ENCODE measurements at regions not wholly inside any gene's neighbourhood (a gene's known extent, or its start where the extent isn't known, plus 50 kb on each side); places are given as distances from the start of the nearest gene placed in this dataset.

DNA sequence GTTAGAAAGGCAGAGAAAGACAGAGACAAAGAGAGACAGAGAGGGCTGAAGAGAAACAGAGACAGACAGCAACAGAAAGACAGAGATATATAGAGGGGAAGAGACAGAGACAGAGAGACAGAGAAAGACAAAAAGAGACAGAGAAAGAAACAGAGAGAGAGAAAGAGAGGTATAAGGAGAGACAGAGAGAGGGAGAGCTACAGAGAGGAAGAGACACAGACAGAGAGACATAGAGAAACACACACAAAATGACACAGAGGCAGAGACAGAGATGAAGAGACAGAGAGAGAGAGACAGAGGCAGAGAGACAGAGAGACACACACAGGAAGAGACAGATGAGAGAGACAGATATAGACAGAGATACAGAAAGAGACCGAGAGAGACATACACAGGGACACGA is 168.6 kb downstream of the TMEM121 start:
- TF ChIP-seq, protein P1, sequence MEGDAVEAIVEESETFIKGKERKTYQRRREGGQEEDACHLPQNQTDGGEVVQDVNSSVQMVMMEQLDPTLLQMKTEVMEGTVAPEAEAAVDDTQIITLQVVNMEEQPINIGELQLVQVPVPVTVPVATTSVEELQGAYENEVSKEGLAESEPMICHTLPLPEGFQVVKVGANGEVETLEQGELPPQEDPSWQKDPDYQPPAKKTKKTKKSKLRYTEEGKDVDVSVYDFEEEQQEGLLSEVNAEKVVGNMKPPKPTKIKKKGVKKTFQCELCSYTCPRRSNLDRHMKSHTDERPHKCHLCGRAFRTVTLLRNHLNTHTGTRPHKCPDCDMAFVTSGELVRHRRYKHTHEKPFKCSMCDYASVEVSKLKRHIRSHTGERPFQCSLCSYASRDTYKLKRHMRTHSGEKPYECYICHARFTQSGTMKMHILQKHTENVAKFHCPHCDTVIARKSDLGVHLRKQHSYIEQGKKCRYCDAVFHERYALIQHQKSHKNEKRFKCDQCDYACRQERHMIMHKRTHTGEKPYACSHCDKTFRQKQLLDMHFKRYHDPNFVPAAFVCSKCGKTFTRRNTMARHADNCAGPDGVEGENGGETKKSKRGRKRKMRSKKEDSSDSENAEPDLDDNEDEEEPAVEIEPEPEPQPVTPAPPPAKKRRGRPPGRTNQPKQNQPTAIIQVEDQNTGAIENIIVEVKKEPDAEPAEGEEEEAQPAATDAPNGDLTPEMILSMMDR (IDR thresholded peaks at IDR 0.05) = no peak
- TF ChIP-seq POLR2A (IDR thresholded peaks at IDR 0.05) = no peak
